ENCODE measurements at regions not wholly inside any gene's neighbourhood (a gene's known extent, or its start where the extent isn't known, plus 50 kb on each side); places are given as distances from the start of the nearest gene placed in this dataset.
"Not testable (repeated sequence)": the region's sequence is repeated elsewhere in the genome, so short reads cannot be mapped to it uniquely, and the experiment has no call there.

- no peak overlapping the region for H3K27ac ChIP-seq
- H3K4me3 ChIP-seq = no peak overlapping the region
These were observed 261.2 kb downstream of the EIPR1 start for GRCh38 chr2:3116371-3116770.

GRCh38 chr2:3115301-3116042 is 262.1 kb downstream of the EIPR1 start:
- no peak overlapping the region for H3K4me3 ChIP-seq

GRCh38 chr2:3114406-3115185 is 263.0 kb downstream of the EIPR1 start:
- no peak overlapping the region for H3K4me3 ChIP-seq
- no peak overlapping the region for H3K27ac ChIP-seq

More at GRCh38 chr2:3115301-3116042, 262.1 kb downstream of the EIPR1 start:
- H3K27ac ChIP-seq = no peak overlapping the region

GRCh38 chr2:3113769-3114168 is 263.8 kb downstream of the EIPR1 start:
- H3K4me3 ChIP-seq = no peak overlapping the region
- H3K27ac ChIP-seq = no peak overlapping the region

- Histone ChIP-seq H3K4me3 (no peak overlapping the region), H3K27ac (no peak overlapping the region)
These were observed 264.5 kb downstream of the EIPR1 start for GRCh38 chr2:3113122-3113521.

GRCh38 chr2:3112553-3112952 is 265.1 kb downstream of the EIPR1 start:
- Histone ChIP-seq H3K4me3 (no peak overlapping the region), H3K27ac (no peak overlapping the region)

GRCh38 chr2:3112131-3112530 is 265.5 kb downstream of the EIPR1 start:
- Histone ChIP-seq H3K27ac (no peak overlapping the region), H3K4me3 (no peak overlapping the region)

- no peak overlapping the region for H3K27ac ChIP-seq
- H3K4me3 ChIP-seq = no peak overlapping the region
These were observed 266.5 kb downstream of the EIPR1 start for GRCh38 chr2:3110994-3111666.

- no peak overlapping the region for H3K27ac ChIP-seq
- no peak overlapping the region for H3K4me3 ChIP-seq
These were observed 267.1 kb downstream of the EIPR1 start for GRCh38 chr2:3110555-3110954.

- no peak overlapping the region for H3K4me3 ChIP-seq
- no peak overlapping the region for H3K27ac ChIP-seq
These were observed 268.6 kb downstream of the EIPR1 start for GRCh38 chr2:3108710-3109702.

- H3K4me3 ChIP-seq = no peak overlapping the region
- H3K27ac ChIP-seq = no peak overlapping the region
These were observed 269.5 kb downstream of the EIPR1 start for GRCh38 chr2:3108105-3108504.

- H3K4me3 ChIP-seq = no peak overlapping the region
- no peak overlapping the region for H3K27ac ChIP-seq
These were observed 270.1 kb downstream of the EIPR1 start for GRCh38 chr2:3107567-3107966.

- Histone ChIP-seq H3K4me3 (no peak overlapping the region), H3K27ac (no peak overlapping the region)
These were observed 271.6 kb downstream of the EIPR1 start for GRCh38 chr2:3105814-3106569.

- not testable (repeated sequence) for H3K4me3 ChIP-seq, H3K27ac ChIP-seq
These were observed 272.4 kb downstream of the EIPR1 start for GRCh38 chr2:3104958-3105813.

- Histone ChIP-seq H3K27ac (no peak overlapping the region), H3K4me3 (no peak overlapping the region)
These were observed 273.4 kb downstream of the EIPR1 start for GRCh38 chr2:3104261-3104660.

GRCh38 chr2:3102922-3103569 is 274.6 kb downstream of the EIPR1 start:
- no peak overlapping the region for H3K27ac ChIP-seq
- H3K4me3 ChIP-seq = no peak overlapping the region

All from skin epidermis (tissue), 12 donors.